AG09319 (cell line): ENCODE measurements at regions not wholly inside any gene's neighbourhood (a gene's known extent, or its start where the extent isn't known, plus 50 kb on each side); places are given as distances from the start of the nearest gene placed in this dataset.

Experiments used
- DNase-seq: peaks from one replicate; pipeline ENCODE4 v3.0.0-alpha.2; 2010; ENCODE audit warnings: low read depth; ENCODE audit errors: extremely low read depth
- CTCF ChIP-seq: IDR thresholded peaks from 2 replicates; pipeline ENCODE4 v1.5.1; 2011; ENCODE audit warnings: low read depth, mild to moderate bottlenecking, inconsistent platforms, low read length, moderate library complexity

- no peak for TF ChIP-seq CTCF
- DNase-seq: no peak
These were observed 116.2 kb upstream of the GPR26 start for GRCh38 chr10:123549761-123550454.

- no peak for TF ChIP-seq CTCF
- DNase-seq: no peak
These were observed 115.5 kb upstream of the GPR26 start for GRCh38 chr10:123550675-123551096.

- no peak for TF ChIP-seq CTCF
- DNase-seq: no peak
These were observed 114.9 kb upstream of the GPR26 start for GRCh38 chr10:123551259-123551658.

DNA sequence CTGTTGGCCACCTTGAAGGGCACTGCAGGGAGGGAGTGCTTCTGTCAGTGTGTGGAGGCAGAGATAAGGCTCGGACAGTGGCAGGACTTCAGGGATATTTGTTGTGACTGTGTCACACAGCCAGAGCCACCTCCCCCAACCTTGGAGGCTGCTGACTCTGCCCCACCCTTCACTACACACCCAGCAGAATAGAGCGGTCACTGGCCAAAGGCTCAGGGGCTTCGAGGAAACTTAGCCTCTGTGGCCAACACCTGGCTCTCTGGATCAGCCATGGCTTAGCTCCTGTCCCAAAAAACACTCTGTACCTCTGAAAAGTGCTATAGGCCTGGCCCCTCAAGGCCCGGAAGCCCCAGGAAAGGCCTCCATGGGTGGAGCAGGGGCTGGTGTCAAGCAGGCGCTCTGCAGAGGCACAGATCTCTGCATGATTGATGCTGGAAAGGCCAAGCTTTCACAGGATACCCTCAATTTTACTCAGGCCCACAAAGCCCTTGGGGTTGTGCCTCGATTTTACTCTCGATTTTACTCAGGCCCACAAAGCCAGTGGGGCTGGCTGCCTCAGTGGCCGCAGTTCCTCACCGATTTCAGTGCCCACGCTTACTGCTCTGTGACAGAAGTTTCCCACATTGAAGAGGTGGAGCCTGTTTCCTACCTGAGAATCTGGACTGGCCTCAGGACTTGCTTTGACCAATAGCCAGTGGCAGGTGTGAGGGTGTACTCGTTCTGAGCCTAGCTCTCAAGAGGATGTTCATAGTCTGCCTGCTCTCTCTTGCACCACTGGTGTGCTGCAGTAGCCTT lies 113.2 kb upstream of the GPR26 start:
- no peak for TF ChIP-seq CTCF
- DNase-seq: no peak

DNA sequence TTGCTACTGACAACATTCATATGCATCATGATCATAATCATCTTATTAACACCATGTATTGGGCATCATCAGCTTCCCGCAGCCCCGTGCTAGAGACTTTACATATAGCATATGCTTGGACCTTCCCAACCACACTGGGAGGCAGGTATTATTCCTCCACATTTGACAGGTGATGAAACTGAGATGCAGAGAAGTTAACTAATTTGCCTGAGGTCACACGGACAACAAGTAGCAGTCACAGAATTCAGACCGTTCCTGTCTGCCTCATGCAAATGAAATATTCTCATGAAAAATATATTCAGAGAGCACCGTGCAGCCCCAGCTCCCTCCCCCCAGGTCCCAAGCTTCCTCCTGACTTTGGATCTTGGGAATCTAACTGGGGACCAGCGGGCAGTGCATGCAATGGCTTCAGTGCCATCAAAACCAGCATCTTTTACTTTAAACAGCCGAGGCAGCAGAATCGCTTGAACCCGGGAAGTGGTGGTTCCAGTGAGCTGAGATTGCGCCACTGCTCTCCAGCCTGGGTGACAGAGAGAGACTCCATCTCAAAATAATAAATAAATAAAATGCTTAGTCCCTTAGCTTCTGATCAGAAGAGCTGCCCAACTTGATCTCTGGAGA lies 112.2 kb upstream of the GPR26 start:
- no peak for DNase-seq
- no peak for TF ChIP-seq CTCF

DNA sequence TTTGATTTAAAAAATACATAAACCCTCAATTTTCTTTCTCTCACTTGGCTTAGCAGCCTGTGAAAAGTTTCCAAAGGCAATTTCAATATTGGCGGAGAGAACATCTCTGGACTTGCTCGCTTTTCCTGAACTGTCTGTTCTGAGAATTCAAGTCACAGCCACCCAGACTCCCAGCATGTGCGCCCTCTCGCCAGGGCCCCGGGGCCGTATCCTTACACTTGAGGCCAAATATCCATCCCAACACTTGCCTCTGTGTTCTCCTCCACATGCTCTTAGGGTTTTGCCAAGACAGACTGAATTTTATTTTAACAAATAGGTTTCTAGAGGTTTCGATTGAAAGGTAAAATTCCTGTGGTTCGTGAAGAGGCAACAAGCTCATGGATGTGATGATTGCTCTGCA lies 111.5 kb upstream of the GPR26 start:
- TF ChIP-seq CTCF: no peak
- DNase-seq: no peak

- TF ChIP-seq CTCF: no peak
These were observed 110.5 kb upstream of the GPR26 start for GRCh38 chr10:123555616-123556015.

More at GRCh38 chr10:123555616-123556015, 110.5 kb upstream of the GPR26 start:
- DNase-seq: no peak
